ENCODE measurements at regions not wholly inside any gene's neighbourhood (a gene's known extent, or its start where the extent isn't known, plus 50 kb on each side); places are given as distances from the start of the nearest gene placed in this dataset.

- TF ChIP-seq EZH2 (IDR thresholded peaks at IDR 0.05; ENCODE audit: borderline replicate concordance, low read length) (no peak), CTCF (IDR thresholded peaks at IDR 0.05; ENCODE audit: low read length) (no peak)
Measured at GRCh38 chr10:65751896-65752295, 1173.9 kb upstream of the LRRTM3 start.
